ENCODE measurements at regions not wholly inside any gene's neighbourhood (a gene's known extent, or its start where the extent isn't known, plus 50 kb on each side); places are given as distances from the start of the nearest gene placed in this dataset.
"Not testable (repeated sequence)": the region's sequence is repeated elsewhere in the genome, so short reads cannot be mapped to it uniquely, and the experiment has no call there.

DNA sequence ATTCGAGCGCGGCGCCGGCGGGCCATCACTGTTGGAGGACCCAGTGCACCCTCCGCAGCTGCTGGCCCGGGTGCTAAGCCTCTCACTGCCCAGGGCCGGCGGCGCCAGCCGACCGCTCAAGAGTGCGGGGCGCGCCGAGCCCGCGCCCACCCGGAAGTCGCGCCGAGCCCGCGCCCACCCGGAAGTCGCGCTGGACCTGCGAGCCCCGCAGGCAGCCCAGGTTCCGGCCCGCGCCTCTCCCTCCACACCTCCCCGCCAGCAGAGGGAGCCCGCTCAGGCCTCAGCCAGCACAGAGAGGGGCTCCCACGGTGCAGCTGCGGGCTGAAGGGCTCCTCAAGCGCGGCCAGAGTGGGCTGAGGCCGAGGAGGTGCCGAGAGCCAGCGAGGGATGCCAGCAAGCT is 170.8 kb downstream of the GTF2H2C_2 start:
- intact Hi-C loops (cut with DNase I); ATAC-seq (ENCODE audit: low FRiP score); H3K4me1 ChIP-seq (ENCODE audit: control insufficient read depth in 1 of 2, insufficient read depth in 2 of 2, low read length in 2 of 2); H3K36me3 ChIP-seq (ENCODE audit: control insufficient read depth in 1 of 2, insufficient read depth in 2 of 2, low read length in 1 of 2); H3K9me3 ChIP-seq (ENCODE audit: control insufficient read depth, low read length); H3K4me3 ChIP-seq (ENCODE audit: low read length in 2 of 2); H3K27ac ChIP-seq (ENCODE audit: low read depth in 1 of 2, low read length in 2 of 2); H3K27me3 ChIP-seq (ENCODE audit: control insufficient read depth in 1 of 2, insufficient read depth in 2 of 2, low read length in 1 of 2): not testable (repeated sequence)
- DNase-seq = peak in 1 of 2 donors; percentile 47
- WGBS, 2 donors = no CpG with 5 or more reads among the region's 42 CpGs

Data from aorta (tissue), 5 donors.